ENCODE measurements at regions not wholly inside any gene's neighbourhood (a gene's known extent, or its start where the extent isn't known, plus 50 kb on each side); places are given as distances from the start of the nearest gene placed in this dataset.

GRCh38 chr9:23571414-23572104 lies 254.5 kb downstream of the ELAVL2 start:
- TF ChIP-seq CTCF (IDR thresholded peaks at IDR 0.05) (no peak), POLR2A (IDR thresholded peaks at IDR 0.05) (no peak), EP300 (IDR thresholded peaks at IDR 0.05) (no peak)

Data from tibial nerve (tissue), 4 donors.